ENCODE measurements at regions not wholly inside any gene's neighbourhood (a gene's known extent, or its start where the extent isn't known, plus 50 kb on each side); places are given as distances from the start of the nearest gene placed in this dataset.

GRCh38 chr6:164152611-164153010 lies 738.1 kb downstream of the QKI start:
- no peak for TF ChIP-seq EZH2 (IDR thresholded peaks at IDR 0.05)
- no peak for TF ChIP-seq POLR2AphosphoS5 (IDR thresholded peaks at IDR 0.05; ENCODE audit: borderline replicate concordance, low read depth, low read length)
- no peak for TF ChIP-seq FOXP2 (optimal IDR thresholded peaks at IDR 0.05; ENCODE audit: control extremely low read depth, extremely low read length, insufficient read depth)
